HUES48 (cell line): ENCODE measurements at regions not wholly inside any gene's neighbourhood (a gene's known extent, or its start where the extent isn't known, plus 50 kb on each side); places are given as distances from the start of the nearest gene placed in this dataset.

Experiments used
- H3K27ac ChIP-seq: one replicate; pipeline ENCODE4 v1.7.0; 2013; ENCODE audit warnings: low read depth, low read length, inconsistent platforms
- H3K27me3 ChIP-seq: 2 replicates; pipeline ENCODE4 v1.6.1; 2013; ENCODE audit warnings: mild to moderate bottlenecking, low read length; ENCODE audit not compliant: control insufficient read depth, insufficient read depth
- H3K36me3 ChIP-seq: 2 replicates; pipeline ENCODE4 v1.6.1; 2013; ENCODE audit warnings: low read length; ENCODE audit not compliant: control insufficient read depth, insufficient read depth
- H3K4me1 ChIP-seq: 2 replicates; pipeline ENCODE4 v1.6.1; 2013; ENCODE audit warnings: mild to moderate bottlenecking, low read length; ENCODE audit not compliant: control insufficient read depth, insufficient read depth
- H3K4me3 ChIP-seq: 2 replicates; pipeline ENCODE4 v1.5.1; 2013; ENCODE audit warnings: mild to moderate bottlenecking, low read depth, low read length
- H3K9ac ChIP-seq: 2 replicates; pipeline ENCODE4 v1.6.1; 2013; ENCODE audit warnings: mild to moderate bottlenecking, low read depth, low read length, moderate library complexity
- H3K9me3 ChIP-seq: 2 replicates; pipeline ENCODE4 v1.6.1; 2013; ENCODE audit warnings: low read length; ENCODE audit not compliant: control insufficient read depth, insufficient read depth

- no peak overlapping the region for H3K9ac ChIP-seq
- no peak overlapping the region for H3K4me3 ChIP-seq
- no peaks in the 10 kb centered on the region for H3K9me3 ChIP-seq
- H3K27me3 ChIP-seq: no peaks in the 10 kb centered on the region
- H3K27ac ChIP-seq: no peak overlapping the region
- H3K36me3 ChIP-seq: no peaks in the 10 kb centered on the region
- H3K4me1 ChIP-seq: peaks cover 6% of the 10 kb centered on the region; the same call in 1 of the 2 replicates
These were observed 50.2 kb upstream of the HIVEP1 start for GRCh38 chr6:11961923-11962322.

DNA sequence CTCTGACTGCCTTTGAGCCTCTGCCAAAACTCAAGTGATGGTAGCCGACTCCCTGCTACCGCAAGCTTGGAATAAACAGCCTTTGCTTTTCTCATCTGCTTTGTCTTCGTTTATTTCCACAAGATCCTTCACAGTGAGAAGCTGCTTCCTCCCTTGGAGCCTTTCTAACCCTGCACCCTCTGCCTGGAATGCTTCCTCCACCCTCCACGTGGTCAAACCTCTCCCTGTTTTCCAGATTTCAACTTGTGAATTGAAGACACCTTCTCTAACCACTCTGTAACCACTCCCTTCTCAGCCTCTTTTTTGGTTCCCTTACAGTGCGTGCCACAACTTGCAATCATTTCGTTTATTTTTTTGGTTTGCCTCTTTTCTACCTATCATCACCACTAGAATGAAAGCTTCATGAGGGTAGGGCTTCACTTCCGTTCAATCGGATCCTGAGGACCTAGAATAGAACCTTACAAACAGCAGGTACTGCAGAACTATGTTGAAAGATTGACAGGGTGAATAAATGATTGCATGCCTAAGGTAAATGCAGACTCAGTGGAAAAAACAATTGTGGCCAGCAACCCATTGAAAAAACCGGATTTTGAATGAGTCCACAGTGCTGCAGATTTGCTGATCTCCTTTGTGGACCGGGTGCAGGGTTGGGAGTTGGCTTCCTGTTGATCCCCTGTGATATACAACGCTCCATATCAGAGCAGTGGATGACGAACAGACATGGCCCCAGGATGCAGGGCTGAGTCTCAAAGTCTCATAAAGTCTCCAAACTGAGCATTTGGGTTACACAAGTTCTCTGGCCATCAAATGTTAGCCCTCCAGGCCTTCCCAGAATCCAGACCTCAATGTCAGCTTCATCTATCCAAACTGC, 51.0 kb upstream of the HIVEP1 start:
- Histone ChIP-seq H3K4me1 (peaks cover 6% of the 10 kb centered on the region; the same call in 1 of the 2 replicates), H3K36me3 (no peaks in the 10 kb centered on the region), H3K4me3 (no peak overlapping the region), H3K9me3 (no peaks in the 10 kb centered on the region), H3K27ac (no peak overlapping the region), H3K9ac (no peak overlapping the region), H3K27me3 (no peaks in the 10 kb centered on the region)

- Histone ChIP-seq H3K36me3 (no peaks in the 10 kb centered on the region), H3K27me3 (no peaks in the 10 kb centered on the region), H3K4me3 (no peak overlapping the region), H3K27ac (no peak overlapping the region), H3K4me1 (no peaks in the 10 kb centered on the region), H3K9me3 (no peaks in the 10 kb centered on the region), H3K9ac (no peak overlapping the region)
These were observed 55.3 kb upstream of the HIVEP1 start for GRCh38 chr6:11956781-11957180.

DNA sequence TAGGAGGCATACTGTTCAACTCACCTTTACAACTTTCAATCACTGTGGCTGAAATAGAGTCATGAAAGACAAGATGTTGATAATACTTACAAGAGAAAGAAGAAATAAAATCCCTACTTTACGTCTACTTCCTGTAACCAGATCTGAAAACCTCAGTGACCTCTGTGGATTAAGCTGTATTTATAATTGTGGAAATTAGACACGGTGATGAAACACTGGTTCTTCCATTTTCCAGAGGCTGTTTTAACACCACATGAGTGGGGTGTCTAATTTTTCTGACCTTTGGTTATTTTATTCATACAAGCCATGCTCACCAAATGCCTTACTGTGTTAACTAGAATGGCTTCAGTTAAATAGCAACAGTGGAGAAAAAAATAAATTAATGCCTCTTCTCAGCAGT, 58.5 kb upstream of the HIVEP1 start:
- no peak overlapping the region for H3K27ac ChIP-seq
- H3K27me3 ChIP-seq: no peaks in the 10 kb centered on the region
- H3K9me3 ChIP-seq: no peaks in the 10 kb centered on the region
- no peaks in the 10 kb centered on the region for H3K4me1 ChIP-seq
- no peaks in the 10 kb centered on the region for H3K36me3 ChIP-seq
- no peak overlapping the region for H3K9ac ChIP-seq
- no peak overlapping the region for H3K4me3 ChIP-seq

DNA sequence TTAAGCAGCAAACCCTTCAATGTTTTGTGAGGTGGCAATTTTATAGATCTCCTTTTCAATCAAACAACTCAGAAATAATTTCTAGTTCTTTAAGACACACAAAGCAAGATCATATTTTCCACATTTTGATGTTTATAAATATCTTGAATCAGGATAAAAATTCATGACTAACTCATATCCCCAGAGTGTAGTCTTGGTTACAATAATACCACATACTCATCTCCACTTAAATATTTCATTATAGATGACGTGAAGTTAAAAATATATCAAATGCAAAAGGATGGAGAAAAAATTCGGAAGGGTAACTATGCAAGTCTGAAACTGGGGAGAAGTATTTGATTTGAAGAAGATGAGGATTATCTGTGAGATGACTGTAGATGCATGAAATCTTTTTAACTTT, 59.8 kb upstream of the HIVEP1 start:
- H3K36me3 ChIP-seq: no peaks in the 10 kb centered on the region
- H3K9ac ChIP-seq: no peak overlapping the region
- no peaks in the 10 kb centered on the region for H3K4me1 ChIP-seq
- H3K27ac ChIP-seq: no peak overlapping the region
- no peaks in the 10 kb centered on the region for H3K27me3 ChIP-seq
- H3K9me3 ChIP-seq: no peaks in the 10 kb centered on the region
- H3K4me3 ChIP-seq: no peak overlapping the region

DNA sequence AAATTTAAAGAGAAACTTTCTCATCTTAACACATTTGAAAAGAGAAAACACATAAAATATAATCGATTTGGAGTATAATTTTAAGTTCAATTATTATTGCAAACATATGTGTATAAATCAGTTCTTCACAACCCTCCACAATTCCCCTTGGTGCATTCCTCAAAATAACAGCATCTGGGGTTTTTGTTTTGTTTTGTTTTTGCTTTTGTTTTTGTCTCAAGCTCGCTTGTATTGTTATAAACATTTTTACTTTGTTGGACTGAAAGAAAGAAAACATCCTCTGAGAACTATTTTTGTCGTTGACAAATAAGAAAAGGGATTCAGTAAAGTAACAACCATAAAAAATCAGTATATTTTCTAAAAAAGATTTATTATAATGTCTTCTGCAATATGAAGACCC, 60.2 kb upstream of the HIVEP1 start:
- Histone ChIP-seq H3K27me3 (no peaks in the 10 kb centered on the region), H3K4me1 (no peaks in the 10 kb centered on the region), H3K9me3 (no peaks in the 10 kb centered on the region), H3K27ac (no peak overlapping the region), H3K4me3 (no peak overlapping the region), H3K36me3 (no peaks in the 10 kb centered on the region), H3K9ac (no peak overlapping the region)

- Histone ChIP-seq H3K4me1 (no peaks in the 10 kb centered on the region), H3K9me3 (no peaks in the 10 kb centered on the region), H3K4me3 (no peak overlapping the region), H3K36me3 (no peaks in the 10 kb centered on the region), H3K27ac (no peak overlapping the region), H3K9ac (no peak overlapping the region), H3K27me3 (no peaks in the 10 kb centered on the region)
These were observed 62.0 kb upstream of the HIVEP1 start for GRCh38 chr6:11950109-11950508.

- Histone ChIP-seq H3K27me3 (no peaks in the 10 kb centered on the region), H3K4me3 (no peak overlapping the region), H3K36me3 (no peaks in the 10 kb centered on the region), H3K27ac (no peak overlapping the region), H3K9me3 (no peaks in the 10 kb centered on the region), H3K4me1 (no peaks in the 10 kb centered on the region), H3K9ac (no peak overlapping the region)
These were observed 64.5 kb upstream of the HIVEP1 start for GRCh38 chr6:11947575-11947974.

- Histone ChIP-seq H3K4me1 (no peaks in the 10 kb centered on the region), H3K27ac (no peak overlapping the region), H3K4me3 (no peak overlapping the region), H3K27me3 (no peaks in the 10 kb centered on the region), H3K9me3 (no peaks in the 10 kb centered on the region), H3K36me3 (no peaks in the 10 kb centered on the region), H3K9ac (no peak overlapping the region)
These were observed 65.0 kb upstream of the HIVEP1 start for GRCh38 chr6:11947063-11947462.

DNA sequence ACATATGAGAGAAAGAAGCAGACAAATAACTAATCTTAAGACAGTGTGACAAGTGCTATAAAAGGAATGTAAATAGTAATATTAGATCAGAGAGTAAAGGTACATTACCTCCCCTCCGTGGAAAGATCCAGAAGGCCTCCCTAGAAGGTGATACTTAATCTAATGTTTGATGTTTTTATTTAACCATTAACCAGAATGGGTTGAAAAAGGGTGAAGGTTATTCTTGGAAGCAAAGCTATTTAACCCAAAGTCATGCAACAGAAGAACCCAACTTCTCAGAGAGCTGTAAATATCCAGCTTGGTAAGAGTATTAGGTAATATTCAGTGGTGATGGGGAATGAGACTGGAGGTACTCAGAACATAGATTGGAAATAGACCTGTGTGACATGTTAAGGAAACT, 68.0 kb upstream of the HIVEP1 start:
- H3K4me1 ChIP-seq: no peaks in the 10 kb centered on the region
- no peaks in the 10 kb centered on the region for H3K36me3 ChIP-seq
- no peaks in the 10 kb centered on the region for H3K9me3 ChIP-seq
- H3K27ac ChIP-seq: no peak overlapping the region
- no peak overlapping the region for H3K4me3 ChIP-seq
- H3K9ac ChIP-seq: no peak overlapping the region
- no peaks in the 10 kb centered on the region for H3K27me3 ChIP-seq

GRCh38 chr6:11943060-11943459, 69.1 kb upstream of the HIVEP1 start:
- Histone ChIP-seq H3K4me3 (no peak overlapping the region), H3K27me3 (no peaks in the 10 kb centered on the region), H3K9ac (no peak overlapping the region), H3K9me3 (no peaks in the 10 kb centered on the region), H3K4me1 (peaks cover 7% of the 10 kb centered on the region), H3K27ac (no peak overlapping the region), H3K36me3 (no peaks in the 10 kb centered on the region)
